GM19328 (cell line): ENCODE measurements at regions not wholly inside any gene's neighbourhood (a gene's known extent, or its start where the extent isn't known, plus 50 kb on each side); places are given as distances from the start of the nearest gene placed in this dataset.
A peak's percentile ranks its signal among the peaks of the same experiment; 100 is the strongest.

ENCODE experiments used
- ATAC-seq: cut with Tn5 transposase; IDR thresholded peaks from one replicate; pipeline ENCODE4 v1.9.1; 2021; ENCODE audit warnings: mild to moderate bottlenecking, moderate library complexity; ENCODE audit not compliant: unreplicated experiment

- ATAC-seq: no peak
Observed at GRCh38 chr20:1798982-1799381, 96.2 kb upstream of the SIRPA start.

- ATAC-seq: no peak
Observed at GRCh38 chr20:1793821-1794220, 101.4 kb upstream of the SIRPA start.

GRCh38 chr20:1792274-1792673 lies 102.9 kb upstream of the SIRPA start:
- ATAC-seq: no peak

GRCh38 chr20:1790386-1790785 lies 104.8 kb upstream of the SIRPA start:
- ATAC-seq: no peak

- ATAC-seq: no peak
Observed at GRCh38 chr20:1788044-1788443, 107.2 kb upstream of the SIRPA start.

- ATAC-seq: no peak
Observed at GRCh38 chr20:1786486-1786885, 108.7 kb upstream of the SIRPA start.

GRCh38 chr20:1784586-1784985 lies 110.6 kb upstream of the SIRPA start:
- ATAC-seq: no peak

- no peak for ATAC-seq
Observed at GRCh38 chr20:1783245-1783644, 112.0 kb upstream of the SIRPA start.

GRCh38 chr20:1782181-1782580 lies 113.0 kb upstream of the SIRPA start:
- ATAC-seq: no peak

- ATAC-seq: no peak
Observed at GRCh38 chr20:1779567-1779966, 115.6 kb upstream of the SIRPA start.

GRCh38 chr20:1778338-1778737 lies 116.9 kb upstream of the SIRPA start:
- no peak for ATAC-seq

- no peak for ATAC-seq
Observed at GRCh38 chr20:1777476-1777820, 117.8 kb upstream of the SIRPA start.

GRCh38 chr20:1776681-1777475 lies 118.3 kb upstream of the SIRPA start:
- ATAC-seq: peak; percentile 66

GRCh38 chr20:1775117-1775516 lies 117.5 kb upstream of the SIRPG start:
- ATAC-seq: no peak

- no peak for ATAC-seq
Observed at GRCh38 chr20:1774479-1774878, 116.9 kb upstream of the SIRPG start.

- ATAC-seq: no peak
Observed at GRCh38 chr20:1773816-1774215, 116.2 kb upstream of the SIRPG start.

GRCh38 chr20:1769491-1769890 lies 111.9 kb upstream of the SIRPG start:
- no peak for ATAC-seq

- ATAC-seq: no peak
Observed at GRCh38 chr20:1766731-1767130, 109.2 kb upstream of the SIRPG start.

GRCh38 chr20:1764136-1765033 lies 106.8 kb upstream of the SIRPG start:
- peak; percentile 64 for ATAC-seq

- no peak for ATAC-seq
Observed at GRCh38 chr20:1761598-1761997, 104.0 kb upstream of the SIRPG start.

GRCh38 chr20:1761116-1761515 lies 103.5 kb upstream of the SIRPG start:
- ATAC-seq: no peak

- ATAC-seq: no peak
Observed at GRCh38 chr20:1758765-1759164, 101.2 kb upstream of the SIRPG start.
